Neuron (in vitro differentiated cells): ENCODE measurements at regions not wholly inside any gene's neighbourhood (a gene's known extent, or its start where the extent isn't known, plus 50 kb on each side); places are given as distances from the start of the nearest gene placed in this dataset.

ENCODE experiments used
- H2AFZ ChIP-seq: one replicate; pipeline ENCODE4 v1.6.1; 2013; ENCODE audit warnings: low read depth, mild to moderate bottlenecking, inconsistent platforms, low read length, moderate library complexity
- H3K27me3 ChIP-seq: one replicate; pipeline ENCODE4 v1.6.1; 2013; ENCODE audit warnings: low read length; ENCODE audit not compliant: insufficient read depth
- H3K36me3 ChIP-seq: one replicate; pipeline ENCODE4 v1.6.1; 2013; ENCODE audit warnings: low read length; ENCODE audit not compliant: insufficient read depth
- H3K4me1 ChIP-seq: one replicate; pipeline ENCODE4 v1.6.1; 2013; ENCODE audit warnings: low read length; ENCODE audit not compliant: insufficient read depth
- H3K4me3 ChIP-seq: 2 replicates; pipeline ENCODE4 v1.5.1; 2013; ENCODE audit warnings: mild to moderate bottlenecking, low read length, moderate library complexity
- H3K9me3 ChIP-seq: one replicate; pipeline ENCODE4 v1.6.1; 2013; ENCODE audit warnings: low read length

- Histone ChIP-seq H2AFZ (no peak overlapping the region), H3K36me3 (no peaks in the 10 kb centered on the region), H3K27me3 (peaks cover 21% of the 10 kb centered on the region), H3K4me1 (no peaks in the 10 kb centered on the region), H3K9me3 (no peaks in the 10 kb centered on the region), H3K4me3 (no peak overlapping the region)
Observed at GRCh38 chr12:115760231-115760630, 517.3 kb downstream of the MED13L start.

GRCh38 chr12:115758877-115759620 is 518.4 kb downstream of the MED13L start:
- H3K9me3 ChIP-seq = no peaks in the 10 kb centered on the region
- H3K4me1 ChIP-seq = no peaks in the 10 kb centered on the region
- no peak overlapping the region for H2AFZ ChIP-seq
- H3K4me3 ChIP-seq = no peak overlapping the region
- H3K36me3 ChIP-seq = no peaks in the 10 kb centered on the region
- H3K27me3 ChIP-seq = peaks cover 25% of the 10 kb centered on the region

GRCh38 chr12:115758183-115758582 is 519.3 kb downstream of the MED13L start:
- Histone ChIP-seq H3K4me3 (no peak overlapping the region), H3K4me1 (no peaks in the 10 kb centered on the region), H2AFZ (no peak overlapping the region), H3K9me3 (no peaks in the 10 kb centered on the region), H3K36me3 (no peaks in the 10 kb centered on the region), H3K27me3 (peaks cover 25% of the 10 kb centered on the region)

- Histone ChIP-seq H3K4me3 (no peak overlapping the region), H2AFZ (no peak overlapping the region), H3K4me1 (no peaks in the 10 kb centered on the region), H3K9me3 (no peaks in the 10 kb centered on the region), H3K27me3 (peaks cover 25% of the 10 kb centered on the region), H3K36me3 (no peaks in the 10 kb centered on the region)
Observed at GRCh38 chr12:115756804-115757203, 520.7 kb downstream of the MED13L start.

GRCh38 chr12:115756271-115756670 is 521.2 kb downstream of the MED13L start:
- peaks cover 25% of the 10 kb centered on the region for H3K27me3 ChIP-seq
- H2AFZ ChIP-seq = no peak overlapping the region
- no peaks in the 10 kb centered on the region for H3K4me1 ChIP-seq
- H3K4me3 ChIP-seq = no peak overlapping the region
- no peaks in the 10 kb centered on the region for H3K9me3 ChIP-seq
- H3K36me3 ChIP-seq = no peaks in the 10 kb centered on the region

GRCh38 chr12:115755725-115756085 is 521.8 kb downstream of the MED13L start:
- no peaks in the 10 kb centered on the region for H3K4me1 ChIP-seq
- H3K9me3 ChIP-seq = no peaks in the 10 kb centered on the region
- H3K4me3 ChIP-seq = no peak overlapping the region
- H3K36me3 ChIP-seq = no peaks in the 10 kb centered on the region
- H3K27me3 ChIP-seq = peaks cover 25% of the 10 kb centered on the region
- no peak overlapping the region for H2AFZ ChIP-seq

- H2AFZ ChIP-seq = no peak overlapping the region
- H3K9me3 ChIP-seq = no peaks in the 10 kb centered on the region
- H3K27me3 ChIP-seq = peaks cover 25% of the 10 kb centered on the region
- H3K4me3 ChIP-seq = no peak overlapping the region
- H3K36me3 ChIP-seq = no peaks in the 10 kb centered on the region
- no peaks in the 10 kb centered on the region for H3K4me1 ChIP-seq
Observed at GRCh38 chr12:115755061-115755724, 522.3 kb downstream of the MED13L start.

- Histone ChIP-seq H3K27me3 (peaks cover 21% of the 10 kb centered on the region), H3K36me3 (no peaks in the 10 kb centered on the region), H3K4me1 (no peaks in the 10 kb centered on the region), H3K4me3 (no peak overlapping the region), H2AFZ (no peak overlapping the region), H3K9me3 (no peaks in the 10 kb centered on the region)
Observed at GRCh38 chr12:115752913-115753726, 524.4 kb downstream of the MED13L start.

GRCh38 chr12:115752156-115752555 is 525.3 kb downstream of the MED13L start:
- no peaks in the 10 kb centered on the region for H3K36me3 ChIP-seq
- no peaks in the 10 kb centered on the region for H3K4me1 ChIP-seq
- H3K4me3 ChIP-seq = no peak overlapping the region
- no peak overlapping the region for H2AFZ ChIP-seq
- H3K27me3 ChIP-seq = peaks cover 14% of the 10 kb centered on the region
- no peaks in the 10 kb centered on the region for H3K9me3 ChIP-seq

GRCh38 chr12:115750340-115750739 is 527.2 kb downstream of the MED13L start:
- H3K4me3 ChIP-seq = no peak overlapping the region
- H2AFZ ChIP-seq = no peak overlapping the region
- H3K9me3 ChIP-seq = no peaks in the 10 kb centered on the region
- H3K27me3 ChIP-seq = peaks cover 5% of the 10 kb centered on the region
- H3K4me1 ChIP-seq = no peaks in the 10 kb centered on the region
- no peaks in the 10 kb centered on the region for H3K36me3 ChIP-seq

GRCh38 chr12:115749071-115749841 is 528.2 kb downstream of the MED13L start:
- Histone ChIP-seq H3K36me3 (no peaks in the 10 kb centered on the region), H3K9me3 (no peaks in the 10 kb centered on the region), H2AFZ (no peak overlapping the region), H3K4me3 (no peak overlapping the region), H3K27me3 (no peaks in the 10 kb centered on the region), H3K4me1 (no peaks in the 10 kb centered on the region)

- Histone ChIP-seq H3K27me3 (no peaks in the 10 kb centered on the region), H3K36me3 (no peaks in the 10 kb centered on the region), H2AFZ (no peak overlapping the region), H3K9me3 (no peaks in the 10 kb centered on the region), H3K4me3 (no peak overlapping the region), H3K4me1 (no peaks in the 10 kb centered on the region)
Observed at GRCh38 chr12:115740586-115741155, 536.8 kb downstream of the MED13L start.
